PC-9 (cell line): ENCODE measurements at regions not wholly inside any gene's neighbourhood (a gene's known extent, or its start where the extent isn't known, plus 50 kb on each side); places are given as distances from the start of the nearest gene placed in this dataset.

Experiments used
- BruUV-seq: library from RNA; stranded (reverse); fragments of 400-500 nt; replicated peaks from 2 replicates; lab custom pipeline; 2021; lab: Mats Ljungman, UMichigan
- CTCF ChIA-PET: fragments of 300-600 bp; sonication (Branson Sonifier 250); formaldehyde crosslinking; loops from one replicate; lab custom pipeline; 2022; ENCODE audit warnings: antibody characterized with exemption; lab: Charles Lee
- POLR2A ChIA-PET: fragments of 300-600 bp; sonication (Branson Sonifier 250); formaldehyde crosslinking; loops from one replicate; lab custom pipeline; 2022; ENCODE audit warnings: antibody characterized with exemption; ENCODE audit not compliant: unreplicated experiment; lab: Charles Lee
- DNase-seq, 2 experiments: peaks; one replicate each; pipeline versions ENCODE4 v3.0.0 to v3.0.0-alpha.2; 2015 to 2022; ENCODE audit warnings: mixed read lengths in 1 of 2
- H2AFZ ChIP-seq: fragments of 200-600 bp; sonication (generic); 2 replicates; pipeline ENCODE4 v1.8.1; 2017; ENCODE audit warnings: antibody characterized with exemption
- H3F3A ChIP-seq: fragments of 200-600 bp; sonication (generic); 2 replicates; pipeline ENCODE4 v1.8.1; 2017; ENCODE audit warnings: antibody characterized with exemption, mild to moderate bottlenecking, low read depth; ENCODE audit not compliant: insufficient read depth
- H3K27ac ChIP-seq: fragments of 200-600 bp; sonication (generic); 2 replicates; pipeline ENCODE4 v1.6.1; 2016; ENCODE audit warnings: mixed run types
- H3K27me3 ChIP-seq: fragments of 200-600 bp; sonication (generic); 2 replicates; pipeline ENCODE4 v1.6.1; 2016; ENCODE audit warnings: low read depth, mixed run types; ENCODE audit not compliant: insufficient read depth
- H3K36me3 ChIP-seq: fragments of 200-600 bp; sonication (generic); 2 replicates; pipeline ENCODE4 v1.6.1; 2016; ENCODE audit warnings: low read depth, mixed run types
- H3K4me1 ChIP-seq: fragments of 200-600 bp; sonication (generic); replicated peaks from 2 replicates; pipeline ENCODE4 v1.6.1; 2016; ENCODE audit warnings: mixed run types; ENCODE audit not compliant: insufficient read depth
- H3K4me2 ChIP-seq: fragments of 200-600 bp; sonication (generic); 2 replicates; pipeline ENCODE4 v1.6.1; 2017; ENCODE audit warnings: mixed run types
- H3K4me3 ChIP-seq: fragments of 200-600 bp; sonication (generic); 2 replicates; pipeline ENCODE4 v1.6.1; 2016; ENCODE audit warnings: mixed run types
- H3K79me2 ChIP-seq: fragments of 200-600 bp; sonication (generic); 2 replicates; pipeline ENCODE4 v1.6.1; 2017; ENCODE audit warnings: low read depth, mixed run types
- H3K9me2 ChIP-seq: fragments of 200-600 bp; sonication (generic); 2 replicates; pipeline ENCODE4 v1.8.1; 2017; ENCODE audit warnings: mild to moderate bottlenecking; ENCODE audit not compliant: insufficient read depth
- H3K9me3 ChIP-seq: fragments of 200-600 bp; sonication (generic); 2 replicates; pipeline ENCODE4 v1.8.1; 2016; ENCODE audit warnings: low read depth; ENCODE audit not compliant: insufficient read depth
- H4K20me1 ChIP-seq: fragments of 200-600 bp; sonication (generic); 2 replicates; pipeline ENCODE4 v1.8.1; 2017; ENCODE audit not compliant: insufficient read depth
- EZH2 ChIP-seq: fragments of 200-600 bp; sonication (generic); IDR thresholded peaks from 2 replicates; pipeline ENCODE4 v1.8.0; 2017; ENCODE audit warnings: antibody characterized with exemption, low read depth
- intact Hi-C: fragments of 100-400 bp; cut with micrococcal nuclease; formaldehyde crosslinking; loops from one replicate; pipeline ENCODE4 v1.10.0; 2022; ENCODE audit not compliant: unreplicated experiment
- TF ChIP-seq, protein P1 (sequence below): fragments of 200-600 bp; sonication (generic); conservative IDR thresholded peaks from 2 replicates; pipeline ENCODE4 v1.6.1; 2017; ENCODE audit warnings: mixed run types, antibody characterized with exemption, mild to moderate bottlenecking, moderate library complexity

GRCh38 chr20:6238421-6238820, 115.6 kb upstream of the FERMT1 start:
- Histone ChIP-seq H3K4me1 (no peaks in the 10 kb centered on the region), H3K27ac (no peak overlapping the region), H3K36me3 (no peaks in the 10 kb centered on the region), H3K4me3 (no peak overlapping the region), H3K27me3 (peaks cover 37% of the 10 kb centered on the region; the same call in 1 of the 2 replicates), H3F3A (no peaks in the 10 kb centered on the region), H2AFZ (no peak overlapping the region), H3K4me2 (no peak overlapping the region), H3K79me2 (no peaks in the 10 kb centered on the region), H4K20me1 (no peaks in the 10 kb centered on the region), H3K9me3 (no peaks in the 10 kb centered on the region), H3K9me2 (no peaks in the 10 kb centered on the region)
- CTCF ChIA-PET = no interaction called here
- no peak for TF ChIP-seq EZH2
- TF ChIP-seq, protein P1, sequence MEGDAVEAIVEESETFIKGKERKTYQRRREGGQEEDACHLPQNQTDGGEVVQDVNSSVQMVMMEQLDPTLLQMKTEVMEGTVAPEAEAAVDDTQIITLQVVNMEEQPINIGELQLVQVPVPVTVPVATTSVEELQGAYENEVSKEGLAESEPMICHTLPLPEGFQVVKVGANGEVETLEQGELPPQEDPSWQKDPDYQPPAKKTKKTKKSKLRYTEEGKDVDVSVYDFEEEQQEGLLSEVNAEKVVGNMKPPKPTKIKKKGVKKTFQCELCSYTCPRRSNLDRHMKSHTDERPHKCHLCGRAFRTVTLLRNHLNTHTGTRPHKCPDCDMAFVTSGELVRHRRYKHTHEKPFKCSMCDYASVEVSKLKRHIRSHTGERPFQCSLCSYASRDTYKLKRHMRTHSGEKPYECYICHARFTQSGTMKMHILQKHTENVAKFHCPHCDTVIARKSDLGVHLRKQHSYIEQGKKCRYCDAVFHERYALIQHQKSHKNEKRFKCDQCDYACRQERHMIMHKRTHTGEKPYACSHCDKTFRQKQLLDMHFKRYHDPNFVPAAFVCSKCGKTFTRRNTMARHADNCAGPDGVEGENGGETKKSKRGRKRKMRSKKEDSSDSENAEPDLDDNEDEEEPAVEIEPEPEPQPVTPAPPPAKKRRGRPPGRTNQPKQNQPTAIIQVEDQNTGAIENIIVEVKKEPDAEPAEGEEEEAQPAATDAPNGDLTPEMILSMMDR = no peak
- POLR2A ChIA-PET = no interaction called here
- intact Hi-C loops = no loop called here
- DNase-seq = no peak
- no TSS peak for BruUV-seq

DNA sequence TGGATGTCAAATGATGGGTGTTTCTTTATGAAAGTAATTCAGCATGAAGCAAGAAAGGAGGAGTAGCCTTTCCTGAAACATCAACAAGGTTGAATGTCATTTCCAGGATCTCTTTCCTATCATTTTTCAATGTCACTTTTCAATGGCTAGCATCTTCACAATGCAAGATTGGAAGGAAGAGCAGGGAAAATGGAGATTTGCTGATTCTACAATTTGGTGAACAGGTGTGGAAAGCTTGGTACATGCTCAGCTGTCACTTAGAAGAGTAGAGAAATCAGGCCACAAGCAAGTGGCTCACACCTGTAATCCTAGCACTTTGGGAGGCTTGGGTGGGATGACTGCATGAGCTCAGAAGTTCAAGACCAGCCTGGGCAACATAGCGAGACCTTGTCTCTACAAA, 112.7 kb upstream of the FERMT1 start:
- H3K27ac ChIP-seq = no peak overlapping the region
- H4K20me1 ChIP-seq = no peaks in the 10 kb centered on the region
- no peaks in the 10 kb centered on the region for H3K9me3 ChIP-seq
- no peak overlapping the region for H3K4me3 ChIP-seq
- H2AFZ ChIP-seq = no peak overlapping the region
- no peak for DNase-seq
- no peaks in the 10 kb centered on the region for H3K36me3 ChIP-seq
- BruUV-seq = no TSS peak
- intact Hi-C loops = no loop called here
- TF ChIP-seq, protein P1 = no peak
- TF ChIP-seq EZH2 = no peak
- H3K79me2 ChIP-seq = no peaks in the 10 kb centered on the region
- ChIA-PET CTCF (no interaction called here), POLR2A (no interaction called here)
- H3K27me3 ChIP-seq = peaks cover 33% of the 10 kb centered on the region; the same call in 1 of the 2 replicates
- H3K4me1 ChIP-seq = no peaks in the 10 kb centered on the region
- no peak overlapping the region for H3K4me2 ChIP-seq
- H3F3A ChIP-seq = no peaks in the 10 kb centered on the region
- no peaks in the 10 kb centered on the region for H3K9me2 ChIP-seq

GRCh38 chr20:6232436-6232835, 109.6 kb upstream of the FERMT1 start:
- Histone ChIP-seq H3K36me3 (no peaks in the 10 kb centered on the region), H3K27ac (no peak overlapping the region), H3K79me2 (no peaks in the 10 kb centered on the region), H2AFZ (no peak overlapping the region), H3K4me1 (no peaks in the 10 kb centered on the region), H3K4me3 (no peak overlapping the region), H3K9me3 (no peaks in the 10 kb centered on the region), H3F3A (no peaks in the 10 kb centered on the region), H3K4me2 (no peak overlapping the region), H4K20me1 (no peaks in the 10 kb centered on the region), H3K9me2 (no peaks in the 10 kb centered on the region), H3K27me3 (peaks cover 12% of the 10 kb centered on the region; the same call in 1 of the 2 replicates)
- ChIA-PET POLR2A (no interaction called here), CTCF (no interaction called here)
- intact Hi-C loops = no loop called here
- no peak for DNase-seq
- TF ChIP-seq, protein P1 = no peak
- no peak for TF ChIP-seq EZH2
- BruUV-seq = no TSS peak
